ENCODE measurements at regions not wholly inside any gene's neighbourhood (a gene's known extent, or its start where the extent isn't known, plus 50 kb on each side); places are given as distances from the start of the nearest gene placed in this dataset.

GRCh38 chr3:5053021-5053831 is 68.9 kb upstream of the ARL8B start:
- no peak overlapping the region for H3K56ac ChIP-seq (ENCODE audit: extremely low read depth, insufficient read depth, low read length)
- in situ Hi-C loops (cut with MboI; ENCODE audit: low sequenced_read_pairs), result loop anchor here (5.0 to 25.0 kb wide), 2 partner anchors 336 to 741 kb away; partner anchors contain the start of gene SETMAR
- H3K27me3 ChIP-seq (ENCODE audit: control insufficient read depth, insufficient read depth, low read length), result no peaks in the 10 kb centered on the region
- BruUV-seq (replicated peaks), result no TSS peak
- DNase-seq (peak; percentile 49), ATAC-seq (ENCODE audit: low read depth) (peak; percentile 50)
- H2BK5ac ChIP-seq (ENCODE audit: low read depth, low read length, poor library complexity, severe bottlenecking), result peak overlapping the region; percentile 72
- H4K8ac ChIP-seq (ENCODE audit: low read depth in 2 of 2, low read length in 2 of 2), result peak overlapping the region in 1 of 2 experiments; percentile 56; a peak in 2 of 4 replicates
- peaks cover 8% of the 10 kb centered on the region for H3K4me1 ChIP-seq (ENCODE audit: control insufficient read depth, insufficient read depth, low read length)
- intact Hi-C loops (cut with micrococcal nuclease), result loop anchor here (10.0 kb wide), 1 partner anchor 698 kb away; no protein-coding TSS in a partner anchor
- CTCF ChIA-PET, result interaction anchor here (0.5 to 1.7 kb wide), 7 partner anchors 10 to 342 kb away, joined by 3 to 8 read pairs (median 4); no protein-coding TSS in a partner anchor
- H3K27ac ChIP-seq (ENCODE audit: insufficient read depth, low read length), result no peak overlapping the region
- no peaks in the 10 kb centered on the region for H4K20me1 ChIP-seq (ENCODE audit: insufficient read depth, low read length)
- no peak overlapping the region for H3K23ac ChIP-seq (ENCODE audit: low read depth, low read length)
- peak overlapping the region; percentile 48; the same call in 1 of the 2 replicates for H3K18ac ChIP-seq (ENCODE audit: low read depth, low read length)
- peak overlapping the region; percentile 8; the same call in 1 of the 3 replicates for H2BK15ac ChIP-seq (ENCODE audit: low read depth, low read length)
- no peaks in the 10 kb centered on the region for H3K9me1 ChIP-seq (ENCODE audit: insufficient read depth, low read length)
- no peaks in the 10 kb centered on the region for H3K79me1 ChIP-seq (ENCODE audit: low read depth in 1 of 2, low read length in 2 of 2)
- H3K4me2 ChIP-seq (ENCODE audit: low read depth, low read length), result peak overlapping the region; percentile 34; the same call in 1 of the 2 replicates
- H3K4me3 ChIP-seq (ENCODE audit: insufficient read depth, low read depth, low read length), result no peak overlapping the region
- H3K36me3 ChIP-seq (ENCODE audit: control insufficient read depth, insufficient read depth, low read length), result no peaks in the 10 kb centered on the region
- peak overlapping the region; percentile 34; the same call in 1 of the 2 replicates for H3K4ac ChIP-seq (ENCODE audit: low read depth, low read length)
- H3K14ac ChIP-seq (replicated peaks; ENCODE audit: low read depth, low read length), result no peak overlapping the region; the same call in 1 of the 2 replicates
- no peak overlapping the region for H2AK5ac ChIP-seq (ENCODE audit: low read depth, low read length)
- H3K9ac ChIP-seq (ENCODE audit: low read depth, low read length), result no peak overlapping the region
- peak overlapping the region; percentile 9; the same call in 1 of the 2 replicates for H4K5ac ChIP-seq (ENCODE audit: low read depth, low read length)
- H2AK9ac ChIP-seq (replicated peaks; ENCODE audit: low read depth, low read length, poor library complexity), result no peak overlapping the region
- peak overlapping the region; percentile 38 for H2AFZ ChIP-seq (replicated peaks; ENCODE audit: low read length, poor library complexity)
- dilution Hi-C loops (cut with HindIII; ENCODE audit: low sequenced_read_pairs, unreplicated experiment), result no loop called here
- 50% methylated on average over 2 of the region's 7 CpGs; no CpG with 5 or more reads in 1 of the 2 experiments for WGBS, 2 experiments (ENCODE audit: extremely low coverage in 2 of 2, insufficient read length in 1 of 2)
- peak overlapping the region; percentile 44 for H2BK120ac ChIP-seq (ENCODE audit: low read depth, low read length)
- POLR2A ChIA-PET (ENCODE audit: unreplicated experiment), result interaction anchor here (1.1 kb wide), 1 partner anchor 74 kb away, joined by 4 read pairs; no protein-coding TSS in a partner anchor
- H4K91ac ChIP-seq (ENCODE audit: insufficient read depth, low read depth, low read length), result peak overlapping the region; percentile 30
- H3K9me3 ChIP-seq (ENCODE audit: control insufficient read depth, insufficient read depth, low read length), result no peaks in the 10 kb centered on the region
- peak overlapping the region; percentile 6; the same call in 1 of the 2 replicates for H2BK20ac ChIP-seq (ENCODE audit: low read depth, low read length)
- TF ChIP-seq CHD1 (IDR thresholded peaks at IDR 0.05; ENCODE audit: low read depth, low read length), result no peak
- no peak for TF ChIP-seq FOS (IDR thresholded peaks at IDR 0.05; ENCODE audit: low read depth, low read length)
- no peak for TF ChIP-seq MAZ (IDR thresholded peaks at IDR 0.05; ENCODE audit: borderline replicate concordance, low read depth, low read length)
- no peak for TF ChIP-seq ELK1 (IDR thresholded peaks at IDR 0.05; ENCODE audit: borderline replicate concordance, low read depth, low read length)
- no peak for TF ChIP-seq RFX5 (IDR thresholded peaks at IDR 0.05; ENCODE audit: low read depth, low read length)
- TF ChIP-seq RCOR1 (IDR thresholded peaks at IDR 0.05; ENCODE audit: insufficient replicate concordance, low read length), result no peak
- TF ChIP-seq MAFK (IDR thresholded peaks at IDR 0.05; ENCODE audit: low read depth, low read length), result no peak
- no peak for TF ChIP-seq CEBPB (IDR thresholded peaks at IDR 0.05; ENCODE audit: low read depth, low read length)
- no peak for TF ChIP-seq RAD21 (IDR thresholded peaks at IDR 0.05; ENCODE audit: low read length)
- no peak for TF ChIP-seq NFE2L2 (IDR thresholded peaks at IDR 0.05; ENCODE audit: low read depth, low read length)
- TF ChIP-seq CTCF (conservative IDR thresholded peaks at IDR 0.05; ENCODE audit: low read depth, low read length), result no peak
- TF ChIP-seq POLR2A (IDR thresholded peaks at IDR 0.05; ENCODE audit: low read depth, low read length), result no peak
- TF ChIP-seq SMC3 (IDR thresholded peaks at IDR 0.05; ENCODE audit: low read depth, low read length), result no peak
- no peak for TF ChIP-seq BHLHE40 (IDR thresholded peaks at IDR 0.05; ENCODE audit: low read depth, low read length)
- no peak for TF ChIP-seq MXI1 (IDR thresholded peaks at IDR 0.05; ENCODE audit: borderline replicate concordance, low read depth, low read length)
